ENCODE measurements at regions not wholly inside any gene's neighbourhood (a gene's known extent, or its start where the extent isn't known, plus 50 kb on each side); places are given as distances from the start of the nearest gene placed in this dataset.

DNA sequence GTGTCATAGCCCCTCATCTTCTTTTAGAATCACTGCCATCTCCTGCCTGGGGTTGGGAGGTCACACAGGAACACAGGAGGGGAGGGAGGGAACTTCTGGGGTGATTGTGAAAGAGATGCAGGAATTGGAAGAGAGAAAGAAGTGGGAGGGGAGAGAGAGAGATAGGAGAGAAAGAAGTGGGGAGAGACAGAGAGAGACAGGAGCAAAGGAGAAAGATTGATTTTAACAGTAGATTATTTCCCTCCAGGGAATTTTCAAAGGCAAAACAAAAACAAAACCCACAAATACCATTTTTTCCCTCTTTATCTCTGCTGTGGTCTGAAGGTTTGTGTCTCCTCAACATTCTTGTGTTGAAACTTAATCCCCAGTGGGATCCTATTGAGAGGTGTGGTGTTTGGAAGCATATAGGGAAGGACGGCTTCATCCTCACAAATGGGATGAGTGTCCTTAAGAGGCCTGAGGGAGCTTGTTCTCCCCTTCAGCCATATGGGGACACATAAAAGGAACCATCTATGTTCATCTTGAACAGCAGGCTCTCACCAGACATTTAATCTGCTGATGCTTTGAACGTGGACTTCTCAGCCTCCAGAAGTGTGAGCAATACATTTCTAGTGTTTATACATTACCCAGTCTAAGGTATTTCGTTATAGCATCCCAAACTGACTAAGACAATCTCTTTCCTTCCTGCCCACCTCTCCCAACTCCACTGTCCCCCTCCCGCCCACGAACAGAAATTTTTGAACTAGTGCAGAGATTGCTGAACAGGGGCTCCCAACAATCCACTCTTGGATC lies 134.9 kb upstream of the MAX start:
- TF ChIP-seq, protein P1, sequence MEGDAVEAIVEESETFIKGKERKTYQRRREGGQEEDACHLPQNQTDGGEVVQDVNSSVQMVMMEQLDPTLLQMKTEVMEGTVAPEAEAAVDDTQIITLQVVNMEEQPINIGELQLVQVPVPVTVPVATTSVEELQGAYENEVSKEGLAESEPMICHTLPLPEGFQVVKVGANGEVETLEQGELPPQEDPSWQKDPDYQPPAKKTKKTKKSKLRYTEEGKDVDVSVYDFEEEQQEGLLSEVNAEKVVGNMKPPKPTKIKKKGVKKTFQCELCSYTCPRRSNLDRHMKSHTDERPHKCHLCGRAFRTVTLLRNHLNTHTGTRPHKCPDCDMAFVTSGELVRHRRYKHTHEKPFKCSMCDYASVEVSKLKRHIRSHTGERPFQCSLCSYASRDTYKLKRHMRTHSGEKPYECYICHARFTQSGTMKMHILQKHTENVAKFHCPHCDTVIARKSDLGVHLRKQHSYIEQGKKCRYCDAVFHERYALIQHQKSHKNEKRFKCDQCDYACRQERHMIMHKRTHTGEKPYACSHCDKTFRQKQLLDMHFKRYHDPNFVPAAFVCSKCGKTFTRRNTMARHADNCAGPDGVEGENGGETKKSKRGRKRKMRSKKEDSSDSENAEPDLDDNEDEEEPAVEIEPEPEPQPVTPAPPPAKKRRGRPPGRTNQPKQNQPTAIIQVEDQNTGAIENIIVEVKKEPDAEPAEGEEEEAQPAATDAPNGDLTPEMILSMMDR (IDR thresholded peaks at IDR 0.05): no peak
- no peak for TF ChIP-seq POLR2A (IDR thresholded peaks at IDR 0.05)
- no peak for TF ChIP-seq EP300 (IDR thresholded peaks at IDR 0.05)
